HG03558 (cell line): ENCODE measurements at regions not wholly inside any gene's neighbourhood (a gene's known extent, or its start where the extent isn't known, plus 50 kb on each side); places are given as distances from the start of the nearest gene placed in this dataset.

Source experiments
- ATAC-seq: cut with Tn5 transposase; IDR thresholded peaks from one replicate; pipeline ENCODE4 v1.9.1; 2021; ENCODE audit warnings: moderate number of reproducible peaks; ENCODE audit not compliant: unreplicated experiment; ENCODE audit errors: extremely low read depth

GRCh38 chr20:40427026-40427425 lies 262.0 kb downstream of the MAFB start:
- no peak for ATAC-seq

GRCh38 chr20:40424695-40425094 lies 264.3 kb downstream of the MAFB start:
- no peak for ATAC-seq

- no peak for ATAC-seq
Observed at GRCh38 chr20:40422656-40423055, 266.4 kb downstream of the MAFB start.

GRCh38 chr20:40416274-40416673 lies 272.8 kb downstream of the MAFB start:
- ATAC-seq, result no peak

- no peak for ATAC-seq
Observed at GRCh38 chr20:40414843-40415615, 274.0 kb downstream of the MAFB start.

- no peak for ATAC-seq
Observed at GRCh38 chr20:40410028-40410427, 279.0 kb downstream of the MAFB start.

- ATAC-seq, result no peak
Observed at GRCh38 chr20:40397467-40397866, 291.6 kb downstream of the MAFB start.

- no peak for ATAC-seq
Observed at GRCh38 chr20:40393197-40394079, 295.6 kb downstream of the MAFB start.

GRCh38 chr20:40390654-40391053 lies 298.4 kb downstream of the MAFB start:
- no peak for ATAC-seq

GRCh38 chr20:40370800-40371199 lies 318.2 kb downstream of the MAFB start:
- no peak for ATAC-seq

GRCh38 chr20:40368876-40369275 lies 320.2 kb downstream of the MAFB start:
- ATAC-seq, result no peak

- ATAC-seq, result no peak
Observed at GRCh38 chr20:40361916-40362315, 327.1 kb downstream of the MAFB start.

- no peak for ATAC-seq
Observed at GRCh38 chr20:40359131-40359912, 329.7 kb downstream of the MAFB start.

GRCh38 chr20:40354880-40355279 lies 334.2 kb downstream of the MAFB start:
- no peak for ATAC-seq

- no peak for ATAC-seq
Observed at GRCh38 chr20:40343390-40343789, 345.6 kb downstream of the MAFB start.

- ATAC-seq, result no peak
Observed at GRCh38 chr20:40341561-40341960, 347.5 kb downstream of the MAFB start.

GRCh38 chr20:40339661-40340449 lies 349.2 kb downstream of the MAFB start:
- no peak for ATAC-seq

GRCh38 chr20:40336533-40336932 lies 352.5 kb downstream of the MAFB start:
- no peak for ATAC-seq

- no peak for ATAC-seq
Observed at GRCh38 chr20:40335901-40336351, 353.1 kb downstream of the MAFB start.

- ATAC-seq, result no peak
Observed at GRCh38 chr20:40335437-40335836, 353.6 kb downstream of the MAFB start.
